DND-41 (cell line): ENCODE measurements at regions not wholly inside any gene's neighbourhood (a gene's known extent, or its start where the extent isn't known, plus 50 kb on each side); places are given as distances from the start of the nearest gene placed in this dataset.

Experiments used
- ATAC-seq: fragments of 200-7000 bp; cut with Tn5 transposase; 3 replicates; pipeline ENCODE4 v1.9.1; 2021; ENCODE audit warnings: low read depth; ENCODE audit not compliant: insufficient read depth
- DNase-seq: peaks from one replicate; pipeline ENCODE4 v3.0.0-alpha.2; 2020
- H2AFZ ChIP-seq: 2 replicates; pipeline ENCODE4 v1.6.0; 2012; ENCODE audit warnings: low read depth, low read length
- H3K27ac ChIP-seq: 2 replicates; pipeline ENCODE4 v1.5.1; 2012; ENCODE audit warnings: low read length, inconsistent platforms
- H3K27me3 ChIP-seq: fragments of 200-600 bp; sonication (generic); 2 replicates; pipeline ENCODE4 v1.6.0; 2012; ENCODE audit warnings: low read length, mild to moderate bottlenecking, inconsistent platforms; ENCODE audit not compliant: insufficient read depth, poor library complexity
- H3K36me3 ChIP-seq: 2 replicates; pipeline ENCODE4 v1.5.1; 2012; ENCODE audit warnings: low read length, inconsistent platforms; ENCODE audit not compliant: insufficient read depth
- H3K4me1 ChIP-seq: 2 replicates; pipeline ENCODE4 v1.5.1; 2012; ENCODE audit warnings: mild to moderate bottlenecking, low read length; ENCODE audit not compliant: insufficient read depth
- H3K4me2 ChIP-seq: 2 replicates; pipeline ENCODE4 v1.6.0; 2012; ENCODE audit warnings: mild to moderate bottlenecking, moderate library complexity, low read length, inconsistent platforms; ENCODE audit not compliant: insufficient read depth
- H3K4me3 ChIP-seq, 2 experiments: fragments of 200-600 bp in 1 of 2; shearing (Covaris generic) in 1 of 2; 2 replicates each; pipeline ENCODE4 v1.5.1; 2012 to 2016; ENCODE audit warnings: inconsistent platforms in 2 of 2, low read length in 2 of 2, mild to moderate bottlenecking in 2 of 2, low read depth in 1 of 2, moderate library complexity in 1 of 2
- H3K79me2 ChIP-seq: 2 replicates; pipeline ENCODE4 v1.6.0; 2012; ENCODE audit warnings: low read length, inconsistent platforms; ENCODE audit not compliant: insufficient read depth
- H3K9ac ChIP-seq: 2 replicates; pipeline ENCODE4 v1.6.0; 2012; ENCODE audit warnings: low read depth, mild to moderate bottlenecking, inconsistent platforms, low read length, moderate library complexity
- H3K9me3 ChIP-seq: 2 replicates; pipeline ENCODE4 v1.5.1; 2012; ENCODE audit warnings: low read length, moderate library complexity, mild to moderate bottlenecking, inconsistent platforms; ENCODE audit not compliant: insufficient read depth, severe bottlenecking
- H4K20me1 ChIP-seq: 2 replicates; pipeline ENCODE4 v1.6.0; 2012; ENCODE audit warnings: low read length; ENCODE audit not compliant: insufficient read depth
- EZH2 ChIP-seq: IDR thresholded peaks from 3 replicates; pipeline ENCODE4 v1.6.1; 2012; ENCODE audit warnings: borderline replicate concordance, low read depth, mild to moderate bottlenecking, moderate library complexity, low read length, inconsistent platforms; ENCODE audit not compliant: severe bottlenecking
- TF ChIP-seq, protein P1 (sequence below): IDR thresholded peaks from 2 replicates; pipeline ENCODE4 v1.5.1; 2012; ENCODE audit warnings: borderline replicate concordance, low read length, moderate library complexity, mild to moderate bottlenecking; ENCODE audit not compliant: poor library complexity, severe bottlenecking; ENCODE audit errors: extremely low read depth

DNA sequence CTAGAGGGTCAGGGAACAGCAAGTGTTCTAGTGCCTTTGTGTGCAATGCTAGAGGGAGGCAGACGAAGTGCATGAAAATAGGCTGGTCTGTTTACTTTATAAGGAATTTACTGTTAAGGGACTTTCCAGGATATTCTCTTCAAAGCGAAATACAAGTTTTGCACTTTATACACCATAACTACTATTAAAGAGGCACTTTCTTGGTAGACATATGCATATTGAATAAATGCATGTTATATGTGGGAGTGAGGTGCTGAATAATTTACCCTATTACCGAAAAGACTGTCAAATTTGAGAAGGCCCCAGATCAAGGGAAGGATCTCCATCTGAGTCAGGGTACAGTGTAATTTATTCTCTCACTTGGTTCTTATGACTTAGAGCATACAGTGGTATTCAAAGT is 310.5 kb downstream of the S1PR1 start:
- ATAC-seq (no peak), DNase-seq (no peak)
- H3K4me2 ChIP-seq, result no peak overlapping the region
- no peak for TF ChIP-seq EZH2
- TF ChIP-seq, protein P1, sequence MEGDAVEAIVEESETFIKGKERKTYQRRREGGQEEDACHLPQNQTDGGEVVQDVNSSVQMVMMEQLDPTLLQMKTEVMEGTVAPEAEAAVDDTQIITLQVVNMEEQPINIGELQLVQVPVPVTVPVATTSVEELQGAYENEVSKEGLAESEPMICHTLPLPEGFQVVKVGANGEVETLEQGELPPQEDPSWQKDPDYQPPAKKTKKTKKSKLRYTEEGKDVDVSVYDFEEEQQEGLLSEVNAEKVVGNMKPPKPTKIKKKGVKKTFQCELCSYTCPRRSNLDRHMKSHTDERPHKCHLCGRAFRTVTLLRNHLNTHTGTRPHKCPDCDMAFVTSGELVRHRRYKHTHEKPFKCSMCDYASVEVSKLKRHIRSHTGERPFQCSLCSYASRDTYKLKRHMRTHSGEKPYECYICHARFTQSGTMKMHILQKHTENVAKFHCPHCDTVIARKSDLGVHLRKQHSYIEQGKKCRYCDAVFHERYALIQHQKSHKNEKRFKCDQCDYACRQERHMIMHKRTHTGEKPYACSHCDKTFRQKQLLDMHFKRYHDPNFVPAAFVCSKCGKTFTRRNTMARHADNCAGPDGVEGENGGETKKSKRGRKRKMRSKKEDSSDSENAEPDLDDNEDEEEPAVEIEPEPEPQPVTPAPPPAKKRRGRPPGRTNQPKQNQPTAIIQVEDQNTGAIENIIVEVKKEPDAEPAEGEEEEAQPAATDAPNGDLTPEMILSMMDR, result no peak
- H3K4me3 ChIP-seq, result no peak overlapping the region
- H3K79me2 ChIP-seq, result no peaks in the 10 kb centered on the region
- no peak overlapping the region for H3K9ac ChIP-seq
- no peaks in the 10 kb centered on the region for H3K9me3 ChIP-seq
- H3K4me1 ChIP-seq, result no peaks in the 10 kb centered on the region
- H4K20me1 ChIP-seq, result no peaks in the 10 kb centered on the region
- no peaks in the 10 kb centered on the region for H3K27me3 ChIP-seq
- no peaks in the 10 kb centered on the region for H3K36me3 ChIP-seq
- no peak overlapping the region; the same call in 1 of the 2 replicates for H2AFZ ChIP-seq
- no peak overlapping the region for H3K27ac ChIP-seq

GRCh38 chr1:101548376-101548775 is 311.6 kb downstream of the S1PR1 start:
- Histone ChIP-seq H3K4me3 (no peak overlapping the region), H2AFZ (no peak overlapping the region), H3K27me3 (no peaks in the 10 kb centered on the region), H3K4me2 (no peak overlapping the region), H3K27ac (no peak overlapping the region), H3K4me1 (no peaks in the 10 kb centered on the region), H3K9me3 (no peaks in the 10 kb centered on the region), H4K20me1 (no peaks in the 10 kb centered on the region), H3K9ac (no peak overlapping the region), H3K79me2 (no peaks in the 10 kb centered on the region), H3K36me3 (no peaks in the 10 kb centered on the region)
- ATAC-seq (no peak), DNase-seq (no peak)
- TF ChIP-seq, protein P1, result no peak
- no peak for TF ChIP-seq EZH2

DNA sequence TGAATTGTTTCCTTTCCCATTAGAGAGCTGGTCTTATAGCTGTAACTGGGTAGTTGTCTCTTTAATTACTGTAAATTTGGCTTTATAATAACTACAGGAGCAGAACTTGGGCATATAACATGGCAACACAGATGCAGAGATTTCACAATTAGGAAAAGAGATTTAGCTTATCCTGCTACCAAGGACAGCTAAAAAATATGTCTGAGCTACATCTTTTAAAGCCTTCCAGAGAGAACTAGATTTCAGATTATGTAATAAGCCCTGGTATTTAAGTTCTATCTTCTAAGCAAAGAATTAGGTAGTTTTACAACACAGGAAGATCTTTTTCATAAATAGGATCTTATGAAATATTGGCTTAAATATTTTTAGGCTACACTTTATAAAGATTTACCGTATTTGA is 313.8 kb downstream of the S1PR1 start:
- Histone ChIP-seq H3K27me3 (no peaks in the 10 kb centered on the region), H3K9ac (no peak overlapping the region), H3K4me2 (no peak overlapping the region), H3K4me3 (no peak overlapping the region), H4K20me1 (no peaks in the 10 kb centered on the region), H3K9me3 (peaks cover 2% of the 10 kb centered on the region), H2AFZ (0 out of 2 replicates have a peak overlapping the region, but pooled peaks have one; percentile 22), H3K79me2 (no peaks in the 10 kb centered on the region), H3K27ac (no peak overlapping the region), H3K36me3 (no peaks in the 10 kb centered on the region), H3K4me1 (no peaks in the 10 kb centered on the region)
- ATAC-seq (no peak), DNase-seq (no peak)
- no peak for TF ChIP-seq EZH2
- TF ChIP-seq, protein P1, result no peak
